ENCODE measurements at regions not wholly inside any gene's neighbourhood (a gene's known extent, or its start where the extent isn't known, plus 50 kb on each side); places are given as distances from the start of the nearest gene placed in this dataset.

DNA sequence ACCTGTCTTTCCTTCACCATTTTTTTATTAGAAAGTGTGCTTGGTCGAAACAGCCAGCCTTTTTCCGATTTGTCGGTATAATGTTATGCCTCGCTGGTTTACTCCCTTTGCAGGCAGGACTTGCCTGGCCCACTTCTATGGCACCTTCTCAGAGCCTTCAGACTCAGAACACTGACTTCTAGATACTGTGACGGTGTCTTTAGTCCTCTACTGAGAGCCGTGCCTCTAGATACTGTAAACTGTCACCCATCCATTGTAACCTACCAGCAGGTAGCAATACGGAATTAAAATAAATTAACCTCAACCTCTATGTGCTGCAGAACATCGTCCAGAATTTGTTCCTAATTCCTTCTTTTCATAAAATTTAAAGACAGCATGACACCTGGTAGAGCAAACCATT is 247.7 kb upstream of the TTC14 start:
- no peak for DNase-seq

DNA sequence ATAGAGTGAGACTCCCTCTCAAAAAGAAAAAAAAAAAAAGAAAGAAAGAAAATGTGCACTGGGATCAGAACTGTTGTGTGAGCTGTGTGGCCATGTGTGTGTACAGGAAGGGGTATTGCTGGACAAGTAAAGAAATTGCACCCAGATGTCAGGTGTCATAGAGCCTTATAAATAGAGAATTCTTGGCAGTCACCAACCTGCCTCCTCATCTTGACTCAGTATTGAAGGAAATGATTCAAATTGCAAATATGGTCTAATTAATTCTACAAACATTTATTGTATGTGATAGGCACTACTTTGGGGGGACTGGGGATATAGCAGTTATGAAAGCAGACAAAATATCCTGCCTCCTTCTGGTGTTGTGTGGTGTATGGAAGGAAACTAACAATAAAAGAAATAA is 243.8 kb upstream of the TTC14 start:
- no peak for DNase-seq

DNA sequence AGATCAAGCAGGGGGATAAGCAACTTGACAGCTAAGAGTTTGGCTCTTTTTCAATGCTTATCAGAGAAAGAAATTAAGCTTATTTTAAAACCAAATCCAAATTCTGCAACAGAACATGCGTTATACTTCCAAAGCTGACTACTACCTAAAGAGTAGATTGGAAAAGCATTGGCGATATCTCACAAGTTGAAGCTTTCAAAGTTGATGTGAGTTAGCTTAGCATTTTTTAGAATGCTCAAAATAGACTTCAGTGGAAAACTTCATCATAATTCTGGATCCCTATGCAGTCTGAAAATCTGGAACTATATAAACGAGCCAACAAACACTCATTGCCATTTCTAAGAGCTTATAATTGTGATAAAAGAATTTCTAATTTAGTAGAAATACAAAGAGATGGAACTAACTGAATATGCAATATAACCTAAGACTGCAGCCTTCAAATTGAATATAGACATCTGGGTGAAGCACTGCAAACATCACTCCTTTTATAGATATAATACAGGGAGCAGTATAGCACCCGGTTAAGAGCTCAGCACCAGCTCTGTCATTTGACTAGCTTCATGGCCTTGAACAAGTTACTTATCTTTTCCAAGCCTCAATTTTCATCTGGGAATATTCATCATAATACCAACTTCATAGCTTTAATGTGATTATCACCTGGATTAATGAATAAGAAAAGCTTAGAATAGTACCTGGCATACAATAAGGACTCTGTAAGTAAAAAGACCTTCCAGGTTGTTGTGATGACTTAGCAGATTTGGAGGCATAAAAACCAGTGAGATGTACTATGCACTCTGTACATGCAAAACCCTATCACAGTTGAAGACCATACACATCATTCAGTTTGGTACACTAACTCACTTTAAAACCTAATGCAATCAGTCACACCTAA is 242.7 kb upstream of the TTC14 start:
- no peak for DNase-seq

DNA sequence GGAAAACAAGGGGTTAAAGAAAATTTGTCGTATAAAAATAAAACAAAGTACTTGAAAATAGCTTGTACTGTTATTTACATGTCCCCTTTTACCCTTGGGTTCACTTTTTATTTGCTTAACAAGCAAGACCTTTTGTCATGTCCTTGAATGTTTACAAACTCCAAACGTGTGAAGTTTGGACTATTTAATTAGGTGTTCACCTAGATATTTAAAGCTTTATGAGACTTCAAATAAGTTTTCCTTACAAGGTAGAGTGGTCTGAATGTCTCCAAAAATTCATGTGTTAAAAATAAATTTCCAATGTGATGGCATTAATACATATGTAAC is 242.0 kb upstream of the TTC14 start:
- no peak for DNase-seq

DNA sequence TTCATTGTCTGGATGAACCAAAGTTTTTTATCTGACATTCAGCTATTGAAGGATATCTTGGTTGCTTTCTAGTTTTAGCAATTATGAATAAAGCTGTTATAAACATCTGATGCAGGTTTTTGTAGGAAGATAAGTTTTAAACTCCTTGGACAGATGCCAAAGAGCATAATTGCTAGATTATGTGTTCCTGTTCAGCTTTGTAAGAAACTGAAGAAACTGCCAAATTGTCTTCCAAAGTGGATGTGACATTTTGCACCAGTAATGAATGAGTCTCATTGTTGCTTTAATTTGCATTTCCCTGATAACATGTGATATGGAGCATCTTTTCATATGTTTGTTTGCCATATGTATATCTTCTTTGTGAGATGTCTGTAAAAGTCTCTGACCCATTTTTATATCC is 239.9 kb upstream of the TTC14 start:
- DNase-seq: no peak

DNA sequence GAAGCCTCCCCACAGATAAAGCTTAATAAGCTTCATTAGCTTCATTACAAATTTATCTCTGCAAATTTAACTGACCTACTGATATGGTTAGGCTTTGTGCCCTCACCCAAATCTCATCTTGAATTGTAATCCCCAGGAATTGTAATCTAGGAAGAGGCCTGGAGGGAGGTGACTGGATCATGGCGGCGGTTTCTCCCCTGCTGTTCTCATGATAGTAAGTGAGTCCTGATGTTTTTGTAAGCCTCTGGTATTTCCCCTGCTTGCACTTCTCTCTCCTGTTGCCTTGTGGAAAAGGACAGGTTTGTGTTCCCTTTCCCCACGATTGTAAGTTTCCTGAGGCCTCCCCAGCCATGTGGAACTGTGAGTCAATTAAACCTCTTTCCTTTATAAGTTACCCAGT is 226.1 kb upstream of the TTC14 start:
- DNase-seq: no peak

DNA sequence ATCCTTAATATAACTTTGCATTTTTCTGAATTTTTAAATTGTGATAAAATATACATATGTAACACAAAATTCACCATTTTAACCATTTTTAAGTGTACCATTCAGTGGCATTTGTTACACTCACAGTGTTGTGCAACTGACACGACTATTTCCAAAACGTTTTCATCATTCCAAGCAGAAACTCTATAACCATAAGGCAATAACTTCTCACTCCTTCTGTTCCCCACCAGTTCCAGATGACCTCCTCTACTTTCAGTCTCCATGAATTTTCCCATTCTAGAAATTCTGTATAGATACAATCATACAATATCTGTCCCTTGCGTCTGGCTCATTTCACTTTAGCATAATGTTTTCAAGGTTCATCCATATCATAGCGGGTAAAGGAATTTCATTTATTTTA is 223.5 kb upstream of the TTC14 start:
- no peak for DNase-seq

DNA sequence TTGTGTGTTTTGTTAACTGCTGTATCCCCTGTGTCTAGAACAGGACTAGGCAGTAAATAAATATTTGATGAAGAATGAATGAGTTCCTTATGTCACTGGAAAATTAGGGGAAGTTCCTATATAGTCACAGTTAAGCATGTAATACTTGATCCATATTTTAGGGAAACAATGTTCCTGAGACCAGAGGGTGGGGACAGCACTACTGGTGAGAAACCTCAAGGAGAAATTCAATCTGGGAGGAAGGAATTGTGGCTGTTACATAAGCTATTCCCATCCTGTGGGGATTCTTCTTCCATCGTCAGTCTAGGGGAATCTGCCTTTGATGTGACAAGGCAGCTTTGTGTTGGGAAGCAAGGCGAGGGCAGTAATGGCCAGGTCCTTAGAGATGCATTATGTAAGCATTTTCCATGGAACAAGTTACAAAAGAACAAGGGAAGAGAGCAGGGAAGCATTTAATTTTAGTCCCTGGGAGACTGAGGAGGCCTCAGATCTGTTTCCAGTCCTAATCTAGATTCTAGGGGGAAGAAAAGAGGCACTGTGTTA is 219.3 kb upstream of the TTC14 start:
- DNase-seq: no peak

DNA sequence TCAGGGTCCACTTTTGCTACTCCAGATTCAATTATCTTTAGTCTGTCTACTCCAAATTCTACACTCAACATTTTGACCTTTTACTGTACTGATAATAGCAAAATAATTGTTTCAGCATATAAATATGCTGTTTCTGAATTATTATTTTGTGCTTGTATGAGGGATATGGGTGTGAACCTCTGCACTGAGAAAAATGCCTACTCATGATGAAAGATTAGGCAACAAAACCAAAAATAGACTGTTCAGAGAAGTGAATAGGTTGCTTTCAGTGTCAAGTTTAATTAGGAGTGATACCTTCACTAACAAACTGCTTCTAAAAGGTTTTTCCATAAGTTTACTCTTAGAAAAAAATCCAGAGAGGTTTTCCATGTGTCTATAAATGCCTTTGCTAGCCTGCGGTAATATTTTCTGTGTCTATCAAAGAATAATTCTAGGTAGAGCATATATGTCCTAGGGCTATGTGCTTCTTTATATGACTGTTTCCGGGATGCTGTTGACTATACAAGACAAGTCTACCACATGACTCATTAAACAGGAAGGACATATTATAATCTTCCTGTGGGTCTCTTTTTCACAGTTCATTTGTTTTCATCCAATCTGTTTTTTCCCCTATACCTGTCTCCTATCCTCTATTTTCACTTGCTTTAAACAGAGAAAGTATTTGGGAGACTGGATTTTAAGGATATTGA is 218.5 kb upstream of the TTC14 start:
- no peak for DNase-seq

DNA sequence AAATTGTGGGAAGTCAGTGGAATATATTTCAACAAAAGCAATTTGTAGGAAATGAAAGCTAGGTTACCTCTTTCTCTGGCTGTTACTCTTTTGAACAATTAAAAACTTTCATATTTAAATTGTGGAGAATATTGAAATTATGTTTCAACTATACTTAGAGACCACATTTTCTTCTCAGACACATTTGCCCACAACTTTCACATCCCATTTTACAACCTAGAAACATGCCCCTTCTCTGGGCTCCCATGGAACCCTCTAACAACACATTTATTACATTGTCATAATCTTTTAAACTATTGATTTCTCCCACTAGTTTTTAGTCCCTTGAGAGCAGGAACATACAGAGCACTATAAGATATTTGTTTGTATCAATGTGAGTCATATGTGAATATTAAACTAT is 211.7 kb upstream of the TTC14 start:
- no peak for DNase-seq

DNA sequence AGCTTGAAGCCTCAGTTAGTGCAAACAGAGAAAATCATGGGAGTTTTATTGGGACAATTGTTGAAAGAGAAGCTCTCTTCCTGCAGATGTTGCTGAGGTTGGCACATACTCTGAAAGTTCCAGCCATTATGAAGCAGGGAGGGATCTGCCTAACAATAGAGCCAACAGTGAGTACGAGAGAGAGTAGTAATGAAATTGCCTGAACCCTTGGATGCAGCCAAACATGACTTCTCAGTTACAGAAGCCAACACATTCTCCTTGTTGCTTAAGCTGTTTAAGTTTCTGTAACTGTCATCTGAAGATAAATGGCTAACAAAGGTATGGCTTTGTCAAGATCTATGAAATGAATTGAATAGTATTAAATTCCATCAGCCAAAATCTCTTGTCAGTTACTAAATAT is 211.0 kb upstream of the TTC14 start:
- DNase-seq: no peak

DNA sequence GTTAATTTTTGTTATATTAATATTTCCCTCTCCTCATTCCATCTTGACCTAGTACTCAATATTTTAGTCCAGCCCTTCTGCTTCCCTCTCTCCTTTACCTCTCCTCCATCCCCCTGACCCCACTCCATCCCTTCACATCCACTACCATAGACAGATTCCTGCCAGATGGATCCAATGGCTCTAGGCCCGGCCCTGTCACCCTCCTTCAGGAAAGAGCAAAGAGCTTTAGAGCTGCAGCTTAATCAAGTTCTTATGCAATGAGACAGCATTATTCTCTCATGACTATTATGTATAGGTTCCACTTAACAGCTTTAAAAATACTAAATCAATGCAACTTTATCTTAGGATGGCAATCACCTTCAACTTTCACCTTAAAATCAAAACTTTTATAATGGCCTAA is 200.7 kb upstream of the TTC14 start:
- DNase-seq: no peak

DNA sequence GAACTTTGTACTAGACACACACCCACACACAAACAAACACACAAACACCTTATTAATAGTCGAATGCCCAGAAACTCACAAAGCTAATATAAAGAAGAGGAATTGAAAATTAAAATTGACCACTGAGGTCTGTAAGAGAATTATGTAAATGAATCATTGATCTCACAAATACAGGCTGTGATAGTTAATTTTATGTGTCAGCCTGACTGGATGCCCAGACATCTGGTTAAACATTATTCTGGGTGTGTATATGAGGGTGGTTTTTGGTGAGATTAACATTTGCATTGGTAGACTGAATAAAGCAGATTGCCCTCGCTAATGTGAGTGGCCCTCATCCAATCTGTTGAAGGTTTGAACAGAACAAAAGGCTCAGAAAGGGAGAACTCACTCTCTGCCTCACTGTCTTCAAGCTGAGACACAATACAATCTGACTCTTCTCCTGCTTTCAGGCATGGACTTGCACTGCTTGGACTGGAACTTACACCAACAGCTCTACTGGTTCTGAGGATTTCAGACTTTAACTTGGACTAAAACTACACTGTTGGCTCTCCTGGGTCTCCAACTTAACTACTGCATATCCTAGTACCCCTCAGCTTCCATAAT is 199.4 kb upstream of the TTC14 start:
- no peak for DNase-seq

DNA sequence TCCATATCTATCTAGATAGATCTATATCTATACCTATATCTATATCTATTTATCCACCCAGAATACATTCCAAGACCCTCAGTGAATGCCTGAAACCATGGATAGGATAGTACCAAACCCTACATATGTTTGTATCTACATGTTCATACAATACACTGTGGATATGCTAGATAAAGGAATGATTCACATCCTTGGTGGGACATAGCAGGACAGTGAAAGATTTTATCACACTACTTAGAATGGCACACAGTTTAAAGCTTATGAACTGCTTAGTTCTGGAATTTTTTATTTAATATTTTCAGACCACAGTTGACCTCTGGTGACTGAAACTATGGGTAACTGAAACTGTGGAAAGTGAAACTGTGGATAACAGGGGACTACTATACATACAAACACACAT is 198.8 kb upstream of the TTC14 start:
- DNase-seq: no peak

DNA sequence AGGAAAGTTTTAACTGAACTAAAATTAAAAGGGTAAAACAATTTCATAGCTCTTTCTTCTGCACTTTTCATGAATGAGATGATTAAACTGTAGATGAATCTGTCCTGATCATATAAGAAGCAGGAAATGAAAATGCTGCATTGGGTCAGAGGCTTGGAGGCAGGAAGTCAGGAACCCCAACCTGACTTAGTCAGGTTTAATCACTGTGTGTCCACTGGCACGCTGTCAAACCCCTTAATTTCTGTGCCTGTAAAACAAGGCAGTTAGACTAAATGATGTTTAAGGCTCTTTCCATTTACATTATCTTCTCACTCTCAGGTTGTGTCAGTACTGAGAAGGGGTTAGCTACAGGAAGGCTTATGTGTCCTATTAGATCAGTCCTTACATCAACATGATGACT is 193.3 kb upstream of the TTC14 start:
- DNase-seq: no peak

DNA sequence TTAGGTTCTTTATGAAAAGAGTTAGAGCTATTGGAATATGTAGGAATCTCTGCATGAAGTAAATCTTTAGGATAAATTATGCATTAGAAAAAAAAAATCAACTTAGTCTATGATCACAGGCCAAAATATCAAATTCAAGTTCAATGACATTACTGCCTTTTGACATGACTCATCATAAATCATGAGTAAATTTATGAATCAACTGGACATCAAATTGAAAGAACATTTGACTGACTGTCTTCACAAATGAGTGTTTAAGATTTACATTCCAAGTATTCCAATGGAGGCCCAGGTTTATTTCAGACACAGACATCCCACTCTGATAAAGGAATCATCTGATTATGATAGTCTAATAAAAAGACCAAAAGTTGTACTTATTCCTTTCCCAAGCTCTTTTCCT is 192.8 kb upstream of the TTC14 start:
- no peak for DNase-seq

DNA sequence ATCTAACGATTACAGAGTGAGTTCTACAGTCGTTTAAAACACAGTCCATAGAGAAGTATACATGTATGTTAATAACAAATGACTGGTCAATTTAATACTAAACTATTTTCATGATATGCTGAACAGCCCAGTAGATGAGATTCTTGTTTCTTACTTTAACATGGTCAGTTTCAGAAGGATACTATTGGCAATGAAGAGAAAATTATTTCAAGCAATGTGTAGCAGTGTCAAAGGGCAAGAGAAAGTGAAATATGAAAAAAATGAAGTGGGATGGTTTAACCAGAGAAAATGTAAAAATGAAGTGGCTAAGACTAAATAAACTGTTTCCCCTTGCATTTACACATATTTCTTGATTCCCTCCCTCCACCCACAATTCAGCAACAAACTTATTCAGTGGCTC is 192.1 kb upstream of the TTC14 start:
- DNase-seq: no peak

DNA sequence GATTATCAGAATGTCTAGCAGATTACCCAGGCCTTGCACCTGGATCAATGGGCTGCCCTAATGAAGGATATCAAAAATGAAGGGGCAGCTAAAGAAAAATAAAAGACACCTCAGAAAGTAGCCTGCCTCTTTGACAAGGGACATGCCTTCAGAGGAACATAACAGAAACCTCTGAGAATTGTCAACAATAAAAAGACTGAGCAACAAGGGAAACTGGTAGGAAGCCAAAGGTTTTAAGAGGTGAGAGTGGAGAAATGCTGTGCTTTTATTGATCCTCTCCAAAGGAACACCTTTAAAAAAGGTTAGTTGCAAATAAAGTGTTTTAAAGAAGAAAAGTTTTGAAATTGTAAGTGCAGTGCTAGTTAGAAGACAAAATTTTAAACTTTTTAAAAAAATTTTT is 187.8 kb upstream of the TTC14 start:
- no peak for DNase-seq

DNA sequence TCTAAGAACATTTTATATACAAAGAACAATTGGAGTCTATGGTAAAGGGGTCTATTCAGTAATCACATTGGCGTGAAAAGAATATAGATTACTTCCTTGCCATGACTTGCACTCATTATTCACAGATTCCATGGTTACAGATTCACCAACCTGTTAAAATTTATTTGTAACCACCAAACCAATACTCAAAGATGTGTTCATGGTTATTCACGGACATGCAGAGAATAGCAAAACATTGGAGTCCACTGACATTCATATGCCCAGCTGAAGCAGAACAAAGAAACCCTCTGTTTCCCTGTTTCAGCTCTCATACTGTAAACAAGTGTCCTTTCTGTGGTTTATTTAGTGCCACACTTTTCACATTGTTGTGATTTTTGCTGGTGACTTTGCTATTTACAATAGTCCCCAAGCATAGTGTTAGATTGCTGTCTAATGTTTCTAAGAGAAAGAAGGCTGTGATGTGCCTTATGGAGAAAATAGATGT is 185.8 kb upstream of the TTC14 start:
- no peak for DNase-seq

DNA sequence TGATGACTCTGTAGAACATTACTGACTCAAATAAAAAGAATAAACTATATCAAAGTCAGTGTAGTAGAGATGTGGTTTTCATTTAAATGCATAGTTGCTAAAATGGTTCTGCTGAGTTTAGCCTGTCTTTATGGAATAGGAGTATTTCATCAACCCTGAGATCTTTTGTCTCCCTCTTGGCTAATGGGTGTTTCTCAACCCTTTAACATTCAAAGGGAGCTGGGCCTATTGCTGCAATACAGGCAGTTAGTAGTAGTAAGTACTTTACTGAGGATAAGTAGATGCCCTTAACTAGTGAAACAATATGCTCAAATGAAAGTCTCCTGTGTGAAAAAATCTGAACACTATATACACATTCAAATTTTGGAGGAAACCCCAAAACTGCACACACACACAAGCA is 184.7 kb upstream of the TTC14 start:
- no peak for DNase-seq

DNA sequence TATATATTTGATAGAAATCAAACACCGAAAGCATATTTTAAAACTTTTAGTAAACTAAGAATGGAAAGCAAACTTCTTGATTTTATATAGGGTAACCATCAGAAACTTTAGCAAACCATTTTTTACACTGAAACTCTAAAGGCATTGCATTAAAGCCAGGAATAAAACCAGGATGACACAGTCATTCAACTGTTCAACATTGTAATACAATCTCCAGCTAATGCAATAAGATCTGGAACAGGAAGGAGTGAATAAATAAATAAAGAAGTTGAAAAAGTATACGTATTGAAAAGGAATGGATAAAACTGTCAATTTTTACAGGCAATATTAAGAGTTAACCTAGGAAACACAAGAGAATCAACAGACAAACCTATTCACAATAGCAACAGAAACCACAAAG is 181.9 kb upstream of the TTC14 start:
- no peak for DNase-seq

DNA sequence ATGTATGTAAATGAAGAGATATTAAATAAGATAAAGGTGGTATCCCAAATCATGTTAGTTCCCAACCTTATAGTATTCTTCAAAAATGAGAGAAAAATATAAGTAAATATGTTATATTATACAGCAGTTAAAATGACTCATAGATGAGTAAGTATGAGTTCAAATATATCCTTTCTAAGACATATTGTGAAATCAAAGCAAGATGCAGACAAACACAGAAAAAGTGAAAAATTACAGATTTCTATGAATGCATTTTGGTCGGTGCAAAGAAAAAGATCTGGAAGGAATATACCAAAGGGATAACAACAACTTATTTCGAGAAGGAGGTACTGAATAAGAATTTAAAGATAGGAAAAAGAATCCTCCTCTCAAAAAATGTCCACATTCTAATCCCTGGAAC is 181.2 kb upstream of the TTC14 start:
- no peak for DNase-seq

DNA sequence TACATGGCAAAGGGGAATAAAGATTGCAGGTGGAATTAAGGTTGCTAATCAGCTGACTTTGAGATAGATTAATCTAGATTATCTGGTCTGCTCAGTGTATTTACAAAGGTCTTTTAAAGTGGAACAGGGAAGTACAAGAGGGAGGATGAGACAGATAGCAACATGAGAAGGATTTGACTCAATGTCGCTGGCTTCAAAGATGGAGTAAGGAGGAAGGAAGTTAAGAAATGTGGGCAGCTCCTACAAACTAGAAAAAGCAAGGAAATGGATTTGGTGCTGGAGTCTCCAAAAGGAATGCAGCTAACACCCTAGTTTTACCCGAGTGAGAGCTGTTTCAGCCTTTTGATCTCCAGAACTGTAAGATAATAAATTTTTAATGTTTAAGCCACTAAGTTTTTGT is 180.7 kb upstream of the TTC14 start:
- no peak for DNase-seq

DNA sequence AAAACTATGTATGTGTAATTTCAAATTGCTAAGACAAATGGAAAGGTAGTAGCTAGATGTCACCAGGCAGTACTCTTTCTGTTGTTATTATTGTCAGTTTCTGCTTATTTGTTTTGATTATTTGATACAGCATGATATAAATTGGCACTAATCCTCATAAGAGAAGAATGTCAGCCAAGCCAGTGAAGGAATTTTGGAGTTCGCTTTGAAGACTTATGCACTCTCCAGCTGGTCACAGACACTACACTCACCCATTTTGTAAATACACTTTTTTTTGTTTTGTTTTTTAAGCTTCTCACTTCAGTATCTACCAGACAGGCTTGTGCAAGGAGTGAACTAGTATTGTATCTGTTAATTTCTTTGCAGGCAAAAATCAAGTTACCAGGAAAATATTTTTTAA is 180.2 kb upstream of the TTC14 start:
- DNase-seq: no peak

All from suppressor macrophage treated with lipopolysaccharide for 1 hour (primary cell).